GM21576 (cell line): ENCODE measurements at regions not wholly inside any gene's neighbourhood (a gene's known extent, or its start where the extent isn't known, plus 50 kb on each side); places are given as distances from the start of the nearest gene placed in this dataset.

ENCODE experiments used
- ATAC-seq: cut with Tn5 transposase; IDR thresholded peaks from one replicate; pipeline ENCODE4 v1.9.1; 2021; ENCODE audit warnings: mild to moderate bottlenecking, moderate library complexity; ENCODE audit not compliant: unreplicated experiment

DNA sequence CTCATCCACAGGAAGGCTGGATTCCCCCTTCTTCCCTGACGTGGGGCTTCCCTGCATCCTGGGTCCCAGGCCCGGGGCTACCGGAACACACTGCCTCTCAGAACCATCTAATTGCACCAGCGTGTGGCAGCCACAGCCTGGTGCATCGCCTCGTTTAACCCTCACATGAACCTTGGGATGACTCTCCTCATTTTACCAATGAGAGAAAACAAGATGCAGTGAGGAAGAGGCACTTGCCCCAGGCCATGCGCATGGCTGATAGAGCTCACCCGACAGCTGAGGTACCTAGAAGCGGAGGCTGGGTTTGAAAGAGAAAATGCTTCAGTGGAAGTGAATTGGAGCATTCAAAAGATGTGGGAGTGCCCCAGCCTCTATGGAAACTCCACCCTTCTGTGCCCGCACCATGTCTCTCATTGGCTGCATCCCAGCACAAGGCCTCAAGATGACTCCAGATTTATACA is 162.3 kb downstream of the KATNIP start:
- ATAC-seq: no peak

DNA sequence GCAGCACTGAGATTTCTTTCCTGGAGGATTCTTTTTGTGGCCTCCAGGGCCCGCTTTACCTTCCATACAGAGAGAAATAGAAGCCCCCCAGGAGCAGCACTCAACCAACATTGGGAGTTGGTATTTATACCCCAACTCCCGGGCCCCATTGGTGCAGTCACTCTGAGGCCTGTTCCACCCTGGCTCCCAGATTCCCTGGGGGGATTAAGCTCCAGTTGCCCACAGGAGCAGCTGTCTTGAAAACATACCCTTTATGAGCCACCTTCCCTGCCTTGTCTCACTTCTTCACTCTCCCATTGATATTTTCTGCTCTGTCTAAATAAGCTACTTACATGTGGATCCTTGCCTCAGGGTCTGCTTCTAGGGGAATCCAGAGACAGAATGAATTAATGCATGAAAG is 167.8 kb downstream of the KATNIP start:
- no peak for ATAC-seq

DNA sequence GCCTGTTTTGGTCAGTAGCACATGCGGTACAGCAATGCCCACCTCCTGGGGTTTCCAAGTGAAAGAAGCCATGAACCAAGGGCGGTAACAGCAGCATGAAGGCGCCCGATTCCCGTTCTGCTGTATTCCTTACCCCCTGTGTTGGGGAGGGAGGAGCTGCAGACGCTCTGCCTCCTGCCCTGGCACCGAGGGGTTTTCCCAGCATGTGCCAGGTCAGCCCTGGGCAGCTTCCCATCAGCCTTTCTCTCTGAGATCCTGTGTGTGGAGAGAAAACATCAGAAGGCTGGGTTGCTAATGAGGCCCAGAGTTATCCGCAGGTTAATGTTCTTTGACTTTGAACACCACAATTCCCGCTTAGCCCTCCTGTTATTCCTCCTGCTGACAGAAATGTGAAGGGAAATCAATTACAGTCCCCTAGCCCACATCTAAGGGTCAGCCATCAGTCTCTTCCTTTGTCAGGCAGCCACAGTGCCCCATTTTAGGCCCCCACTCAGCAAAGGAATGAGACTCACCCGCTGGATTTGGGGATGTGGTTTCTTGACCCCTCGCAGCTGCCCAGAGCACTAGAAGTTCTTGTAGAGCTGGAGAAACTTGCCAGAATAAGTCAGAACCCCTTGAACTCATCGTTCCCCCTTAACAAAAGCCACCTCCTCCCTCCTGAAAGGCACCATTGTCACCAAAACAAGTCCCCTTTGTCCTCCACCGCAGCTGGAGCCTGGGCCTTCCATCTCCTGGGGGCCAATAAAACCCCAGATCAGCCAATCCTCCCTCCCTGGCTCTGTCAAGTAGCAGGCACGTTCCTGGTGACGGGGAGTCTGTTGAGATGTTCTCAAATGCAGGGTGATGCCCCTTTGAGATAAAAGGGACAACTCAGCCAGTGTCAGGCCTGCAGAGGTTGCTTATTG is 168.5 kb downstream of the KATNIP start:
- no peak for ATAC-seq

DNA sequence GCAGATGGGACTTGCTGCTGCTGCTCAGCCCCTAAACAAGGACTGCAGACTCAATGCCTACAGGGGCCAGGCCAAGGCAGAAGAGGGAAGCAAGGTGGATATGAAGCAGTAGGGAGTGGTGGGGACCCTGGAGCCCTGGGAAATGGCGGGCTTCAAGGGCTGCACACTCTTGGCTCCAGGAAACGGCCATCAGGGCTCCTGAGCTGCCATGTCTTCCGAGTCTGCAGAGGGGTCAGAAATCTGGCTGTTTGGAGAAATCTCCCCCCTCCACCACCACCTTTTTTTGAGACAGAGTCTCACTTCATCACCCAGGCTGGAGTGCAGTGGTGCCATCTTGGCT is 169.1 kb downstream of the KATNIP start:
- ATAC-seq: no peak

DNA sequence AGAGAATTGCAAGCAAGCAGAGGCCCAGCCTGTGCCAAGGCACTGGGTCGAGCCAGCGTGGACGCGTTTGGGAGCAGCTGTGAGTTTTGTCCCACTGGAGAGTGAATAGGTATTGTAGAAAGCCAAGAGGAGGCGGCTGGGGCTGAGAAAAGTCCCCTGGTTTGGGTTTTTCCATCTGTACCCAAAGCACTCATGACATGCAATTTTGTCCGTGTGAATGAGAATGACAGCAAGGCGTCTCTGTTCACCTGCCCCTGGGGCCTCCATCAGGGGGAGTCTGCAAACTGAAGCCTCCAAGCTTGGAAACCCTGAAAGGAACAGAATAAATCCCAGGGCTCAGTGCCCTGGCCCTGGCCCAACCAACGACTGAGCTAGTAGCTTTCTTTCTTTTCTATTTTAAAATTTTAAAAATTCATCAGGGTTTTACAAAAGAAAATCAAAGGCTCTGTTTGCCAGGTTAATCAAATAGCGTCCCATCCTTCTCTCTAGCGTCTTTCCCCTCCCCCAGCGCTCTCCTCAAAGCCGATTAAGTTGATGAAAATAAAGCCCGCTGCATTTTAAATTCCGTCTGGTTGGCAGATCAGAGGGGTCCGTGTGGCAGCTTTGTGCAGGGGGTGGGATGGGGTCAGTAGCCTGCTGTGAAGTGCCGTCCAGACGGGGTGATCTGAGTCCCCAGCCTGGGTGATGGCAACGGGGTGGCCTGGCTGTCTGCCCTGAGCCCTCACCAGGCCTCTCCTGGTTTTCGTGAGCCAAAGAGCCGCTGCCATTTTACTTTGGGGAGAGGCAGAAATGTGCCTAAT is 171.0 kb downstream of the KATNIP start:
- ATAC-seq: no peak

DNA sequence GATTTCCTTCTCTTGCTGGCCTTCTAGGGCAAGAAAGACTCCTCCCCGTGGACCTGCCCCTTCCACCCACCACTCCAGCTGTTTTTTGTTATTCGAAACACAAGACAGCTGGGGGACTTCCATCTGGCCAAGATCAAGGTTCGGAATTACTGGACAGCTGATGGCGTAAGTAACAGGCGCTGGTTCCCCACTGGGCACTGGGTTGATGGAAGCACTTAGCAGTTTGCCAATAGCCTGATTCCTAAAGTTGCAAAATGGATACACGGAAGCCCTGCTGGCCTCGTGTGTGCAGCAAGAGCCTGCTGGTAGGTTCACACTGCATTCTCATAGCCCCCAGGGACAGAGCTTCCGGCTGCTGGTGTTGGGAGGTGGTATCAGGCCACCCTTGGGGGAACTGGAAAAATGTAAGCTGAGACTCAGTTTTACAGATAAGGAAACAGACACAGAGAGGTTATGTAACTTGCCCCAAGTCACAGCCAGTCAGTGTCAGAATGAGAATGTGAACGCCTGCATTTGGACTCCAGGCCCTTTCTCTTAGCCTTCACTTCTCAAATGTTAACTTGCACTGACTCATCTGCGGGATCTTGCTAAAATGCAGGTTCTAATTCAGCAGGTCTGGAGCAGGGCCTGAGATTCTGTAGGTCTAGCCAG is 171.7 kb downstream of the KATNIP start:
- no peak for ATAC-seq

DNA sequence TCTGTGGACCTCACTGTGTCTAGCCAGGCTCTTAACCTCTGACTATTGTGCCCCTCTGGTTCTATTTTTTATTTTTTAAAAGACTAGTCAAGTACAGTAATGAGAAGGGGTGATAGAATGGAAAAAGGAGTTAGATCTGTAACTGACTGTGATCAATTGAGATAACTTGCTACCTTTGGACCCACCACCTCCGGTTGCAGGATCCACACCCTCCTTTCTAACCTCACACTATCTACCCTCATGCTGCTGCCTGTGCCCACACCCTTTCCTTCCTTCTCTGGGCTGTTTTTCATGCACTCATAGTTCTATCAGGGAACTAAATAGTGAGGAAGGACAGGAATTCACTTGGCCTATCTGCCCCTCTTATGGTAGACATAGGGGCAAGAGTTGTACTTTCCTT is 172.3 kb downstream of the KATNIP start:
- no peak for ATAC-seq

DNA sequence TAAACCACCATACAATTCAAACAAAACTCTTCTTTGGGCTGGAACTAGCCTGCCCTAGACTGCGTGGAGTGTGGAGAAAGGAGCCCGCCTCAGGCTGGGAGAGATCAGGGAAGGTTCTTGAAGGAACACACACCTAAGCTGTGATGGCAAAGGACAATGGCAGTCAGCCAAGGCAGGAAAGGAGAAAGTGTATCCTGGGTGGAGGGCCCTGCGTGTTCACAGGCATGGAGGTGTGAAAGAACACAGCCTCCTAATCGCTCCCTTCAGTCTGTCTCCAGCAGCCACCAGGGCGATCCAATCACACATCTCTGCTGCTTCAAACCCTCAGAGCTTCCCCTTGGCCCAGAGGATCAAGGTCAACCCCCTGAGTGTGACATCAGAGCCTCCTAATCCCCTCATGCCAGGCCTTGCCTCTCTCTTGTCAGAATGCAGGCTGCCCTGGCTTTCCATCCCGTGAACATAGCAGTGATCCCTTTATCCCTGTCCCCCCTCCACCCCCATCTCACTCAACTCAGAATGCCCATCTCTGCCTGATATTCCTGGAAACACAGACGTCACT is 173.0 kb downstream of the KATNIP start:
- ATAC-seq: no peak

DNA sequence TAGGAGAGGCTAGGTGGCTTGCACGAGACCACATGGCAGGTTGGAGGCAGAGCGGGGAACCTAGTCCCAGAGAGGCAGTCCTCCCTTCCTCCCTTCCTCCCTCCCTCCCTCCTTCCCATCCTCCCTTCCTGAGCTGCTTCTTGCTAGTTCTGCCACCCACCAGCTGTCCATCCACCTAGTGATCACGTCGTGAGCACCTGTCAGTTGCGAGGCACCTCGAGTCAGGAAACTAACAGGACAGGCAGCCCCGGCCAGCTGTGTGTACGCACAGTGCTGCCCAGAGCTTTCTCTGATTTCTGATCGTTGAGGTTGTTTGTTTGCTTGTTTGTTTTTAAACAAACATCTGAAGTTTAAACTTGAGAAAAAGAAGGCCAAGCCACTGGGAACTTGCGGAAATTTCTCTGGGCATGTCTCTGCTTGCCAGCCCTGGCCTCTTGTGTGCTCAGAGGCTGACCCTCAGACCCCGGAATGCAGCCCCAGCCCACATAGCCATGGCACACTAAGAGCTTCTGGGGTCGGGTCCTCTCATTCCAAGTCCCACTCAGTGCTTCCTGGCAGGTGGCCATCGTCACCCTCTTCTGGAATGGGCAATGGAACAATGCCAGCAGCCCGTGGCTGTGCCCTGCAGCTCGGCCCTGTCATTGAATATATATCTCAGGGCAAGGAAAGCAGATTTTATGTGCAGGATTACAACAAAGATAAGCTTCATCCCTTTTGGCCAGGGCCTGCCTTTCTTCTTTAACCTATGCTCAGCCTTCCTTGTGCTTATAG is 174.0 kb downstream of the KATNIP start:
- ATAC-seq: no peak

DNA sequence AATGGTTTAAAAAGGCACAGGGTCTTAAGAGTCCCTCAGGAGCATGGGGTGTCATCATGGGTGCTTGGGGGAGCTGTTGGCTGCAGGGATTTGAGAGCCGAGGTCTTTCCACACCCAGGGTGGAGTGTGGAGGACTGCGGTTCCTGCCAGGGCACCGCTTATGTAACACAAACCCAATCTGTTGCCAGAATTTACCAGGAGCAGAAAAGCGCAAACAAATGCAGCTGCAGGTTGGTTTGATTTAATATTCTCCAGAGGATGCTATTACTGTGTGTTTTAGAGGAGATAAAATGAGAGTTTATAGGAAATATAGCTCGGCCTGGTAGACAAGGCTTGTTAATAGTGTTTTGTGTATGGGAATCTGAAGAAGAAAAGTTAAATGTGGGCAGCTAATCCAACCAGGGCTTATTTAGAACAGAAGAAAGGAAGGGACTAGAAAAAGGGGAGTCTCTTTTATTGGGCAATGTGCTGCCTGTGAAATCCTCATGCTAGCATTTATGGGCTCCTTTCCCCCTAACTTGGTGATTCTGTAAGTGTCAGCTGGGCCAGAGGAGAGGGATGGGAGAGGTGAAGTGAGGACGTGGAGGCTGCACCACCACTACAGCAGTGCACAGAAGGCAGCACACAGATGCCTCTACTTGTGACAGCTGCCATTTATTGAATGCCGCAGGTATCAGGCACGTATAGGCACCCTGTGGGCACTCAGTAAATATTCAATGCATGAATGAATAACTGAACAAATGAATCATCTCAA is 174.7 kb downstream of the KATNIP start:
- ATAC-seq: no peak

DNA sequence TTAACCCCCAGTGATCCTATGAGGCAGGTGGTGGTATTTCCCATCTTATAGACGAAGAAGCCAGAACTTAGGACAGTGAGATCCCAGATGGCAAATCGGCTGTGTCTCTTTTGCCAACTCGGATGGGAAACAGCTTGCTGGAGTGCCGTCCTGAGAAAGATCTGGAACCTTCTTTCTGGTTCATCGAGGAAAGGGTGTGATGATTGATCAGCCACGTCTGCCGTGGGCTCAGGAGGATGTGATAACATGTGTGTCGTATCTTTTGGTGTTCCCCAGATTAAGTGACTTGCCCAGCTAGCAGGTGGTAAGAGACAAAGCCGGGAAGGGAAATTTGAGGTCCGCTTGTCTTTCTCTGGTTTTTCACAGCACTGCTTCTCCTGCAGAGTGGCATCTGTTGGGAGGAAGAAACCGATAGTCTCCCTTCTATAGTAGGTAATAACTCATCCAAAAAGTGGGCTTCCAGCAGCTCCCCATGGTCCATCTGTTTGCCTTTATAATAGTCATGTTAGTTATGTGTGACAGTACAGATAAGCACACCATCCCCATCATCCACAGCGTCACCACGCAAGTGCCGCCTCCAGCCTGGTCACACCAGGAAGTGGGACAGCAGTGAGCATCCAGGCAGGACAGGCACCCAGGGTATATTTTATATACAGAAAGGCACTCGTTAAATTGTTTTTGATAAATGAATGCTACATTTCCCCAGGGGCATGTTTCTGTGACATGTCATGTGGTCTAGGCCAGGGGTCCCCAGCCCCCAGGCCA is 175.5 kb downstream of the KATNIP start:
- no peak for ATAC-seq

DNA sequence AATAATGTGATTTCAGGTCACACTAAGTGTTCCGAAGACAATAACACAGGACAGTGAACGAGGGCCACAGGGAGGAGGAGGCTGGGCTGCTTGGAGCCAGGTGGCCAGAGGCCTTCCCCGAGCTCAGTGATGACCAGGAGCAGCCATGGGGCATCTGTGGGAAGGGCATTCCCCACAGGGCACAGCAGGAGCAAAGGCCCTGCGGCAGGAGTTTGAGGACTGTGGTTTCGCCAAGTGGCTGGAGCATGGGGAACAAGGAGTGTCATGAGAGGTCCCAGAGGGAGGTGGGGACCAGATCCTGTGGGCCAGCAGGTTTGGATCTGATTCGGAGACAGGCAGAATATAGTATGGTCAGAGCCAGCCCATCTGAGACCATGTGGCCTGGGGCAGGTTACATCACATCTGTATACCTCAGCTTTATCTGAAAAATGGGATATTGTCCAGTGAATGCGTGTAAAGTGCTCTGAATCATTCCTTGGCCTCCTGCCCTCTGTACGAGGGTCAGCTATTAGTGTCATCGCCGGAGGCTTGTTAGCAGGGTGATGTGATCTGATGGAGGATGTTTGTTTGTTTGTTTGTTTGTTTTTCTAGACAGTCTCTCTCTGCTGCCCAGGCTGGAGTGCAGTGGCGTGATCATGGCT is 176.8 kb downstream of the KATNIP start:
- ATAC-seq: no peak

DNA sequence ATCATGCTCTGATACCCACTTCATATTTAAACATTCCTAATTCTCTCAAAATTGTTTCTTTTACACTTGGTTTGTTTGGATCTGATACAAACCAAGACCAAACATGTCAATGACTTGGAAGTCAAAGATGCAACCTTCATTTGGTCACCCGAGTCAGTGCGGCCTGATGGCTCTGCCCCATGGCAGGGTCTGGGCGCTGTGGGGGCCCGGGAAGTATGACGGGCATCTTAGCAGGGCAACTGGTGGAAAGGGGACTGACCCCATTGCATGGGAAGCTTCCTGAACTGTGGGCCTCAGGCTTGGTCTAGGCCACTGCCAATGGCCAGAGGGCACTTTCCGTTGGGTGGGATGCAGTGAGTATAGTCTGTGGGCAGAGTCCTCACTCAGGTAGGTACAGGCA is 178.0 kb downstream of the KATNIP start:
- no peak for ATAC-seq

DNA sequence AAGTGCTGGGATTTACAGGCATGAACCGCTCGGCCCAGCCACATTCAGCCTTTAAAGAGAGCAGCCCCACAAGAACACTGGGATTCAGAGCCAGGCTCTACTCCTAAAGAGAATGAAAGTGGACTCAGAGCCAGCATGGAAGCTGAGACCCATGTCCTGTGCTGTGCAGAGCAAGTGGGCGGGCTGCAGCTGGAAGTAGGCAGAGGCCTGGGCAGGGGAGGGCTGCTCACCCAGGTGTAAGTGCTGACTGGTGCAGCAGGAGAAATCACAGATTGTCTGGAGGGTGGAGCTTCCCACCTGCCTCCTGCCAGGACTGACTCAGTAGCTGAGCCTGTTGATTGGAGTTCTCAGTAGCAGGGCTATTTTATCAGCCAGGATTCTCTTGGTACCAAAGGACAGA is 178.7 kb downstream of the KATNIP start:
- ATAC-seq: no peak

DNA sequence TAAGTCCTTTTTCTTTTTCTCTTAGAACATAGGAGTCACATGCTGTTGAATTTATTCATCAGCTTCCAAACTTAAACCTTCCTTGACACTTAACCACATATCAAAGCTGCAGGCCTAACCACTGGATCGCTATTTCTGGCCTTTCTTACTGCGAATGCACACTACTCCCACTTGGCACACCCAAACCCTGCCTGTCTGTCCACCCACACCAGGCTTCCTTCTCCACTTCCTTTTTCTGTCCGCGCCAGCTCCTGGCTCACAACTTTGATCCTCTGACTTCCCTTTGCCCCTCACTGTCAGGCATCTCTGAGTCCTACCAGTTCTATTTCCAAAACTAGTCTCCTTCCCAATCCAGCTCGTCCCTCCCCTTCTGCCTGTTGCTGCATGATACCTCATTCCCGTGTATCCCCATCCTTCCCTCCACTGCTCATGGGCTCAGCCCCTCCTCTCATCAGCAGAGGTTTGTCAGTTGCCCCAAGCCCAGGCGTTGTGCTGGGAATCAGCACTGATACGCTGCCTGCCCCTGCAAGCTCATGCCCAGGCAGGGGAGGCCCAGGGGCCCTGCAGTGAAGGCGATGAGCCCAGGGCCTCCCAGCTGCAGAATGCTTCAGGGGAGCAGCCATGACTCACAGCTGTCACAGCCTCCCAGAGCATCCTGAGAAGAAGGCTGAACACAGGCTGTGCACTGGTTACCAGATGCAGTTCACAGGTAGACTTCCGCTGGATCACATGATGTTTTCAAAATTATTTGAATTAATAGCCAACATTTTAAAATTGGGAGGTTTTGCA is 179.8 kb downstream of the KATNIP start:
- ATAC-seq: no peak

DNA sequence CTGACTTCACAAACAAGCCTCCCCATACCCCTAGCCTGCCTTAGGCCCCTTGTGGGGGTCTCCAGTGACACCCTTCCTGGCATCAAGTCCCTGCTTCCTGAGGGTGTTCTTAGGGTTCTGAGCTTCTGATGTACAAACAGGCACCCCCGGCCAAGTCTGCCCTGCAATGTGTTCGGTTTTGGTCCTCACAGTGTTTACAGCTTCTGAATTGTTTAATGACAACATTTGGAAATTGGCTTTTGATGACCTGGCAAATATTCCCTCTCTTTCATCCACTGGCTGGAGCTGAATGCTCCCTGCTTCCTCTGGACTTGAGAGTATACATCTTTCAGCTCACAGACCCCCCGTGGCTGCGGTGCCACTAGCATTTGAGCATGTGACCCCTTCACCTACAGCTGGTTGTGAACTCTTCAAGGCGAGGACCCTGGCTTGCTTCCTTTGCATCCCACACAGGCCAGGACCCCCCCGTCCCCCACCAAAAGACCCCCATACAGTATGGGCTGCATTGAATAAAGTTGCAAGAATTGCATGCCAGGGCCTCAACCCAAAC is 180.8 kb downstream of the KATNIP start:
- no peak for ATAC-seq

DNA sequence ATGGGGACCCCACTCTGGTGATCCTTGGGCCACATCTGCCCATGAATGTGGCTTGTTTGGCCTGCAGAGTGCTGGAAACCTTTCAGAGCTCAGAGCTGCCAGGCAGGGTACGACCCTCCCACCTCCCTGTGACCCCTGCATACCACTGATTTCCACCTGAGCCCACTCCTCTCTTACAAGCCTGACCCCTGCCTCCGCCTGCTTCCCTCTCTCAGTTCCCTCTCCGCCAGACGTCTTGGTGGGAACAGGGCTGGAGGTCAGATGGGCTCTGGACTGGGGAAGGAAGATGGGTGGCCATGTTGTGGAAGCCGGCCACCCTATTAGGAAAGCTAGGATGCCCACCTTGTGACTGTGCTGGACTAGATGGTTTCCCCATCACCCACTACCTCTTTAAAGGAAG is 185.1 kb downstream of the KATNIP start:
- ATAC-seq: no peak

DNA sequence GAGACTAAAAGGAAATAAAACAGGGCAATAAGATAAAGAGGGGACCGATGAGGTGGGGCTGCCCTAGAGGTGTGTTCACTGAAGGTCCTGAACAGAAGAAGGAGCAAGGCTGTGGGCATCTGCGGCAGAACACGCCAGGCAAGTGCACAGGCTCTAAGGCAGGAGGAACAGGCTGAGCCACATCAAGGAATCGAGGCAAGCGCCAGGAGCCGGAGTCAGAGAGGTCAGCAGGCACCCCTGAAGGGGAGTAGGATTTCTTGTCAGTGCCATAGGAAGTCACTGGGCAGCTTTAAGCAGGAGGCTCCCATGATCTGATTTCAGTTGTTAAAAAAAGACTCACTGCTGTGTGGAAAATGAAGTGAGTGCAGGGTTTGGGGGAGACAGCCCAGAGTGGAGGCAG is 186.5 kb downstream of the KATNIP start:
- no peak for ATAC-seq
